ENCODE measurements at regions not wholly inside any gene's neighbourhood (a gene's known extent, or its start where the extent isn't known, plus 50 kb on each side); places are given as distances from the start of the nearest gene placed in this dataset.
"Not testable (repeated sequence)": the region's sequence is repeated elsewhere in the genome, so short reads cannot be mapped to it uniquely, and the experiment has no call there.

- H3K36me3 ChIP-seq, result no peaks in the 10 kb centered on the region
- H3K4me1 ChIP-seq, result no peaks in the 10 kb centered on the region
- TF ChIP-seq, protein P1, sequence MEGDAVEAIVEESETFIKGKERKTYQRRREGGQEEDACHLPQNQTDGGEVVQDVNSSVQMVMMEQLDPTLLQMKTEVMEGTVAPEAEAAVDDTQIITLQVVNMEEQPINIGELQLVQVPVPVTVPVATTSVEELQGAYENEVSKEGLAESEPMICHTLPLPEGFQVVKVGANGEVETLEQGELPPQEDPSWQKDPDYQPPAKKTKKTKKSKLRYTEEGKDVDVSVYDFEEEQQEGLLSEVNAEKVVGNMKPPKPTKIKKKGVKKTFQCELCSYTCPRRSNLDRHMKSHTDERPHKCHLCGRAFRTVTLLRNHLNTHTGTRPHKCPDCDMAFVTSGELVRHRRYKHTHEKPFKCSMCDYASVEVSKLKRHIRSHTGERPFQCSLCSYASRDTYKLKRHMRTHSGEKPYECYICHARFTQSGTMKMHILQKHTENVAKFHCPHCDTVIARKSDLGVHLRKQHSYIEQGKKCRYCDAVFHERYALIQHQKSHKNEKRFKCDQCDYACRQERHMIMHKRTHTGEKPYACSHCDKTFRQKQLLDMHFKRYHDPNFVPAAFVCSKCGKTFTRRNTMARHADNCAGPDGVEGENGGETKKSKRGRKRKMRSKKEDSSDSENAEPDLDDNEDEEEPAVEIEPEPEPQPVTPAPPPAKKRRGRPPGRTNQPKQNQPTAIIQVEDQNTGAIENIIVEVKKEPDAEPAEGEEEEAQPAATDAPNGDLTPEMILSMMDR (IDR thresholded peaks at IDR 0.05), result no peak
- no peak overlapping the region for H3K4me3 ChIP-seq
- H3K27me3 ChIP-seq, result no peaks in the 10 kb centered on the region
- peaks cover 0 to 7% of the 10 kb centered on the region in 2 donors for H3K9me3 ChIP-seq
- DNase-seq (ENCODE audit: low spot score), result no peak
- H3K27ac ChIP-seq, result peak overlapping the region in 1 of 2 donors; percentile 18
Measured at GRCh38 chr2:175792199-175792598, 209.9 kb downstream of the LNPK start.

- H3K27ac ChIP-seq, result peak overlapping the region in 1 of 2 donors; percentile 39
- no peaks in the 10 kb centered on the region for H3K4me1 ChIP-seq
- no peak overlapping the region for H3K4me3 ChIP-seq
- no peaks in the 10 kb centered on the region for H3K27me3 ChIP-seq
- H3K36me3 ChIP-seq, result no peaks in the 10 kb centered on the region
- TF ChIP-seq, protein P1 (IDR thresholded peaks at IDR 0.05), result no peak
- no peaks in the 10 kb centered on the region for H3K9me3 ChIP-seq
- DNase-seq (ENCODE audit: low spot score), result no peak
Measured at GRCh38 chr2:175786471-175787124, 215.5 kb downstream of the LNPK start.

DNA sequence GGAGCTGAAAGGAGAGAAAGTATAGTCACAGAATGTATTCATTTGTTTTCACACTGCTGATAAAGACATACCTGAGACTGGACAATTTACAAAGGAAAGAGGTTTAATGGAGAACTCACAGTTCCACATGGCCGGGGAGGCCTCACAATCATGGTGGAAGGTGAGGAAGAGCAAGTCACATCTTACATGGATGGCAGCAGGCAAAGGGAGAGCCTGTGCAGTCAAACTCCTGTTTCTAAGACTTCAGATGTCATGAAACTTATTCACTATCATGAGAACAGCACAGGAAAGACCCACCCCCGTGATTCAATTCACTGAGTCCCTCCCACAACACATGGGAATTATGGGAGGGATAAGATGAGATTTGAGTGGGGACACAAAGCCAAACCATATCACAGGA lies 224.7 kb downstream of the LNPK start:
- H3K27ac ChIP-seq; H3K27me3 ChIP-seq; H3K9me3 ChIP-seq; H3K4me3 ChIP-seq; DNase-seq (ENCODE audit: low spot score); H3K4me1 ChIP-seq; H3K36me3 ChIP-seq: not testable (repeated sequence)

- TF ChIP-seq, protein P1 (IDR thresholded peaks at IDR 0.05), result no peak
- no peak for DNase-seq (ENCODE audit: low spot score)
- H3K27ac ChIP-seq, result no peak overlapping the region
- H3K27me3 ChIP-seq, result no peaks in the 10 kb centered on the region
- no peaks in the 10 kb centered on the region for H3K36me3 ChIP-seq
- peaks cover 0 to 6% of the 10 kb centered on the region in 2 donors for H3K4me1 ChIP-seq
- H3K9me3 ChIP-seq, result no peaks in the 10 kb centered on the region
- no peak overlapping the region for H3K4me3 ChIP-seq
Measured at GRCh38 chr2:175769200-175769599, 232.9 kb downstream of the LNPK start.

GRCh38 chr2:175766880-175767279 lies 235.2 kb downstream of the LNPK start:
- no peak for DNase-seq (ENCODE audit: low spot score)
- no peaks in the 10 kb centered on the region for H3K9me3 ChIP-seq
- no peaks in the 10 kb centered on the region for H3K27me3 ChIP-seq
- H3K4me1 ChIP-seq, result peaks cover 0 to 6% of the 10 kb centered on the region in 2 donors
- no peaks in the 10 kb centered on the region for H3K36me3 ChIP-seq
- TF ChIP-seq, protein P1 (IDR thresholded peaks at IDR 0.05), result no peak
- no peak overlapping the region for H3K27ac ChIP-seq
- H3K4me3 ChIP-seq, result no peak overlapping the region

DNA sequence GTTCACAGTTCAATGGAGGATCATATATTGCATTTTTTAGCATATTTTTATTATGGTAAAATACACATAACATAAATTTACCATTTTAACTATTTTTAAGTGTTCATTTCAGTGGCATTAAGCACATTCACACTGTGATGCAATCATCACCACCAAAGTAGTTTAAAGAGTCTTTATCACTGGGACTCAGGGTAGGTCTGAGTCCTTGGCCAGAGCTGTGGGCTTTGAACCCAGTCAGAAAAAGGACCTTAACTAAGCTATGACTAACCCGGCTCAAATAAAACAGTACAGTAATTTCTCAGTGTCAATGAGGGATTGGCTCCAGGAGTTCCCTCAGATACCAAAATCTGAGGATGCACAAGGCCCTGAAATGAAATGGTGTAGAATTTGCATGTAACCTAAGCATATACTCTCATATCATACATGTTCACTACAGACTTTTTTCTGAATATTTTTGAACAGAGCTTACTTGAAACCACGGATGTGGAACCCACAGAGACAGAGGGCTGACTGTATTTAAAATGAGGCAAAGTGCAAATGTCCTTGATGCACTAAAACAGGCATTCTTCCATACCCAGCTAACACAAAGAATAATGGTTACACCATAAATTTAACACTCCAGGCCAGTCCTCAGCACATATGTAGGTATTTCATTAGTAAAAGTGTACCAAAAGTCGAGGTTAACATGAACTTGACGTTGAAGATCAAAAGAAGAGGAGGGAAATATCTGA lies 246.2 kb downstream of the LNPK start:
- Histone ChIP-seq H3K27ac (no peak overlapping the region), H3K4me3 (no peak overlapping the region), H3K27me3 (no peaks in the 10 kb centered on the region), H3K36me3 (no peaks in the 10 kb centered on the region), H3K9me3 (no peaks in the 10 kb centered on the region), H3K4me1 (no peaks in the 10 kb centered on the region)
- no peak for DNase-seq (ENCODE audit: low spot score)
- TF ChIP-seq, protein P1 (IDR thresholded peaks at IDR 0.05), result no peak

Data from right atrium auricular region (tissue), 2 donors.